ENCODE measurements at regions not wholly inside any gene's neighbourhood (a gene's known extent, or its start where the extent isn't known, plus 50 kb on each side); places are given as distances from the start of the nearest gene placed in this dataset.

GRCh38 chr1:199109160-199109559, 470.3 kb downstream of the PTPRC start:
- Histone ChIP-seq H3K27ac (ENCODE audit: low read length) (no peak overlapping the region), H3K4me3 (ENCODE audit: low read length) (no peak overlapping the region), H3K27me3 (ENCODE audit: control insufficient read depth, insufficient read depth) (no peaks in the 10 kb centered on the region), H3K9me3 (ENCODE audit: control insufficient read depth, low read length) (no peaks in the 10 kb centered on the region), H3K4me1 (ENCODE audit: control insufficient read depth, insufficient read depth, low read length) (no peaks in the 10 kb centered on the region)
- WGBS: 88% methylated on average over 3 of the region's 3 CpGs
- no peak for DNase-seq
- intact Hi-C loops (cut with DNase I): no loop called here
- no peak for ATAC-seq

- intact Hi-C loops (cut with DNase I): loop anchor here in 1 of 4 donors (5.0 kb wide), 1 partner anchor 345 kb away; no protein-coding TSS in a partner anchor
- DNase-seq (no peak), ATAC-seq (no peak)
- no peaks in the 10 kb centered on the region for H3K4me1 ChIP-seq (ENCODE audit: control insufficient read depth, insufficient read depth, low read length)
- H3K9me3 ChIP-seq (ENCODE audit: control insufficient read depth, low read length): no peaks in the 10 kb centered on the region
- no peak overlapping the region for H3K4me3 ChIP-seq (ENCODE audit: low read length)
- H3K27ac ChIP-seq (ENCODE audit: low read length): no peak overlapping the region
- H3K27me3 ChIP-seq (ENCODE audit: control insufficient read depth, insufficient read depth): no peaks in the 10 kb centered on the region
Observed at GRCh38 chr1:199112365-199112764, 473.5 kb downstream of the PTPRC start.

GRCh38 chr1:199113265-199113869, 474.5 kb downstream of the PTPRC start:
- DNase-seq (peak; percentile 23 to 65 (median 56)), ATAC-seq (no peak)
- Histone ChIP-seq H3K27me3 (ENCODE audit: control insufficient read depth, insufficient read depth) (no peaks in the 10 kb centered on the region), H3K4me1 (ENCODE audit: control insufficient read depth, insufficient read depth, low read length) (no peaks in the 10 kb centered on the region), H3K9me3 (ENCODE audit: control insufficient read depth, low read length) (no peaks in the 10 kb centered on the region), H3K4me3 (ENCODE audit: low read length) (no peak overlapping the region), H3K27ac (ENCODE audit: low read length) (no peak overlapping the region)
- 81% methylated on average over 2 of the region's 2 CpGs for WGBS
- intact Hi-C loops (cut with DNase I): loop anchor here in 1 of 4 donors (5.0 kb wide), 1 partner anchor 346 kb away; no protein-coding TSS in a partner anchor

GRCh38 chr1:199116488-199116887, 477.6 kb downstream of the PTPRC start:
- H3K4me3 ChIP-seq (ENCODE audit: low read length): no peak overlapping the region
- H3K9me3 ChIP-seq (ENCODE audit: control insufficient read depth, low read length): no peaks in the 10 kb centered on the region
- no peak overlapping the region for H3K27ac ChIP-seq (ENCODE audit: low read length)
- intact Hi-C loops (cut with DNase I): no loop called here
- DNase-seq (no peak), ATAC-seq (no peak)
- H3K27me3 ChIP-seq (ENCODE audit: control insufficient read depth, insufficient read depth): no peaks in the 10 kb centered on the region
- H3K4me1 ChIP-seq (ENCODE audit: control insufficient read depth, insufficient read depth, low read length): no peaks in the 10 kb centered on the region

- intact Hi-C loops (cut with DNase I): no loop called here
- Histone ChIP-seq H3K4me1 (ENCODE audit: control insufficient read depth, insufficient read depth, low read length) (no peaks in the 10 kb centered on the region), H3K27ac (ENCODE audit: low read length) (no peak overlapping the region), H3K9me3 (ENCODE audit: control insufficient read depth, low read length) (no peaks in the 10 kb centered on the region), H3K27me3 (ENCODE audit: control insufficient read depth, insufficient read depth) (no peaks in the 10 kb centered on the region), H3K4me3 (ENCODE audit: low read length) (no peak overlapping the region)
- no peak for ATAC-seq
- no peak for DNase-seq
Observed at GRCh38 chr1:199121047-199121446, 482.2 kb downstream of the PTPRC start.

GRCh38 chr1:199122085-199122484, 483.2 kb downstream of the PTPRC start:
- no peak overlapping the region for H3K4me3 ChIP-seq (ENCODE audit: low read length)
- DNase-seq (no peak), ATAC-seq (no peak)
- H3K27me3 ChIP-seq (ENCODE audit: control insufficient read depth, insufficient read depth): no peaks in the 10 kb centered on the region
- no peaks in the 10 kb centered on the region for H3K9me3 ChIP-seq (ENCODE audit: control insufficient read depth, low read length)
- H3K4me1 ChIP-seq (ENCODE audit: control insufficient read depth, insufficient read depth, low read length): no peaks in the 10 kb centered on the region
- no peak overlapping the region for H3K27ac ChIP-seq (ENCODE audit: low read length)
- intact Hi-C loops (cut with DNase I): no loop called here
- 75% methylated on average over 2 of the region's 2 CpGs for WGBS

GRCh38 chr1:199122532-199123311, 483.9 kb downstream of the PTPRC start:
- Histone ChIP-seq H3K4me3 (ENCODE audit: low read length) (no peak overlapping the region), H3K27ac (ENCODE audit: low read length) (no peak overlapping the region)
- intact Hi-C loops (cut with DNase I): no loop called here

GRCh38 chr1:199123615-199124014, 484.8 kb downstream of the PTPRC start:
- Histone ChIP-seq H3K4me3 (ENCODE audit: low read length) (no peak overlapping the region), H3K27ac (ENCODE audit: low read length) (no peak overlapping the region), H3K9me3 (ENCODE audit: control insufficient read depth, low read length) (no peaks in the 10 kb centered on the region), H3K27me3 (ENCODE audit: control insufficient read depth, insufficient read depth) (no peaks in the 10 kb centered on the region), H3K4me1 (ENCODE audit: control insufficient read depth, insufficient read depth, low read length) (no peaks in the 10 kb centered on the region)
- intact Hi-C loops (cut with DNase I): no loop called here
- DNase-seq (no peak), ATAC-seq (no peak)
- 87% methylated on average over 4 of the region's 4 CpGs for WGBS

More at GRCh38 chr1:199122532-199123311, 483.9 kb downstream of the PTPRC start:
- ATAC-seq (no peak), DNase-seq (no peak)
- no peaks in the 10 kb centered on the region for H3K27me3 ChIP-seq (ENCODE audit: control insufficient read depth, insufficient read depth)
- H3K4me1 ChIP-seq (ENCODE audit: control insufficient read depth, insufficient read depth, low read length): no peaks in the 10 kb centered on the region
- no peaks in the 10 kb centered on the region for H3K9me3 ChIP-seq (ENCODE audit: control insufficient read depth, low read length)

GRCh38 chr1:199124351-199124750, 485.5 kb downstream of the PTPRC start:
- intact Hi-C loops (cut with DNase I): no loop called here
- no peak for ATAC-seq
- H3K27me3 ChIP-seq (ENCODE audit: control insufficient read depth, insufficient read depth): no peaks in the 10 kb centered on the region

GRCh38 chr1:199129247-199129646, 490.4 kb downstream of the PTPRC start:
- ATAC-seq: no peak
- Histone ChIP-seq H3K4me1 (ENCODE audit: control insufficient read depth, insufficient read depth, low read length) (no peaks in the 10 kb centered on the region), H3K27me3 (ENCODE audit: control insufficient read depth, insufficient read depth) (no peaks in the 10 kb centered on the region), H3K4me3 (ENCODE audit: low read length) (no peak overlapping the region), H3K27ac (ENCODE audit: low read length) (no peak overlapping the region), H3K9me3 (ENCODE audit: control insufficient read depth, low read length) (no peaks in the 10 kb centered on the region)
- DNase-seq: no peak
- WGBS: 86% methylated on average over 2 of the region's 2 CpGs
- intact Hi-C loops (cut with DNase I): no loop called here

More at GRCh38 chr1:199124351-199124750, 485.5 kb downstream of the PTPRC start:
- H3K27ac ChIP-seq (ENCODE audit: low read length): no peak overlapping the region
- H3K9me3 ChIP-seq (ENCODE audit: control insufficient read depth, low read length): no peaks in the 10 kb centered on the region
- no peak for DNase-seq
- H3K4me3 ChIP-seq (ENCODE audit: low read length): no peak overlapping the region
- no peaks in the 10 kb centered on the region for H3K4me1 ChIP-seq (ENCODE audit: control insufficient read depth, insufficient read depth, low read length)
- 56% methylated on average over 1 of the region's 1 CpG for WGBS

- no peak overlapping the region for H3K4me3 ChIP-seq (ENCODE audit: low read length)
- DNase-seq (no peak), ATAC-seq (no peak)
- H3K4me1 ChIP-seq (ENCODE audit: control insufficient read depth, insufficient read depth, low read length): no peaks in the 10 kb centered on the region
- H3K9me3 ChIP-seq (ENCODE audit: control insufficient read depth, low read length): no peaks in the 10 kb centered on the region
- H3K27me3 ChIP-seq (ENCODE audit: control insufficient read depth, insufficient read depth): no peaks in the 10 kb centered on the region
- H3K27ac ChIP-seq (ENCODE audit: low read length): no peak overlapping the region
- WGBS: 84% methylated on average over 1 of the region's 1 CpG
- intact Hi-C loops (cut with DNase I): no loop called here
Observed at GRCh38 chr1:199132006-199132405, 493.2 kb downstream of the PTPRC start.

Measured in right cardiac atrium (tissue), 5 donors.